Spinal cord (tissue), 9 donors: ENCODE measurements at regions not wholly inside any gene's neighbourhood (a gene's known extent, or its start where the extent isn't known, plus 50 kb on each side); places are given as distances from the start of the nearest gene placed in this dataset.

Experiments used
- DNase-seq, 6 donors: peaks; one replicate each; pipeline versions ENCODE4 v3.0.0 to v3.0.0-alpha.2; 2013 to 2015; ENCODE audit warnings: low spot score in 6 of 6, low read depth in 4 of 6
- H3K27ac ChIP-seq: one replicate; pipeline ENCODE4 v1.5.1; 2013; ENCODE audit warnings: low read depth, low read length, control low read depth
- H3K27me3 ChIP-seq: one replicate; pipeline ENCODE4 v1.6.1; 2013; ENCODE audit warnings: low read length; ENCODE audit not compliant: control insufficient read depth, insufficient read depth
- H3K36me3 ChIP-seq: one replicate; pipeline ENCODE4 v1.6.1; 2013; ENCODE audit warnings: low read length; ENCODE audit not compliant: control insufficient read depth, insufficient read depth
- H3K4me1 ChIP-seq: one replicate; pipeline ENCODE4 v1.6.1; 2013; ENCODE audit warnings: low read length; ENCODE audit not compliant: control insufficient read depth, insufficient read depth
- H3K4me3 ChIP-seq: one replicate; pipeline ENCODE4 v1.5.1; 2013; ENCODE audit warnings: low read depth, low read length, control low read depth
- H3K9me3 ChIP-seq: one replicate; pipeline ENCODE4 v1.6.1; 2013; ENCODE audit warnings: low read length; ENCODE audit not compliant: control insufficient read depth, insufficient read depth
- WGBS: methylation state at CpG from one replicate; pipeline ENCODE4 v1.1.5; 2013; ENCODE audit warnings: missing lambda C conversion rate; ENCODE audit not compliant: insufficient coverage; 5-methylcytosine and 5-hydroxymethylcytosine counted together
- donor health status: healthy.

GRCh38 chr2:236886456-236886855 lies 199.2 kb upstream of the COPS8 start:
- Histone ChIP-seq H3K36me3 (no peaks in the 10 kb centered on the region), H3K27me3 (no peaks in the 10 kb centered on the region), H3K9me3 (no peaks in the 10 kb centered on the region), H3K27ac (no peak overlapping the region), H3K4me1 (peaks cover 10% of the 10 kb centered on the region), H3K4me3 (no peak overlapping the region)
- 95% methylated on average over 3 of the region's 8 CpGs for WGBS
- DNase-seq: no peak

GRCh38 chr2:236887531-236887930 lies 198.2 kb upstream of the COPS8 start:
- Histone ChIP-seq H3K27ac (peak overlapping the region; percentile 59), H3K4me1 (peaks cover 10% of the 10 kb centered on the region), H3K9me3 (no peaks in the 10 kb centered on the region), H3K27me3 (no peaks in the 10 kb centered on the region), H3K36me3 (no peaks in the 10 kb centered on the region), H3K4me3 (no peak overlapping the region)
- 54% methylated on average over 4 of the region's 6 CpGs for WGBS
- peak in 1 of 6 donors; percentile 33 for DNase-seq

GRCh38 chr2:236887953-236888793 lies 197.5 kb upstream of the COPS8 start:
- Histone ChIP-seq H3K4me3 (no peak overlapping the region), H3K9me3 (no peaks in the 10 kb centered on the region), H3K27ac (peak overlapping the region; percentile 59), H3K36me3 (no peaks in the 10 kb centered on the region), H3K27me3 (no peaks in the 10 kb centered on the region), H3K4me1 (peaks cover 10% of the 10 kb centered on the region)
- WGBS: 94% methylated on average over 15 of the region's 15 CpGs
- no peak for DNase-seq

GRCh38 chr2:236888794-236889780 lies 196.6 kb upstream of the COPS8 start:
- 76% methylated on average over 14 of the region's 24 CpGs for WGBS
- DNase-seq: no peak

GRCh38 chr2:236889791-236890704 lies 195.6 kb upstream of the COPS8 start:
- no peaks in the 10 kb centered on the region for H3K27me3 ChIP-seq
- no peak overlapping the region for H3K27ac ChIP-seq
- 80% methylated on average over 15 of the region's 22 CpGs for WGBS
- no peaks in the 10 kb centered on the region for H3K9me3 ChIP-seq
- DNase-seq: no peak
- no peaks in the 10 kb centered on the region for H3K36me3 ChIP-seq
- no peak overlapping the region for H3K4me3 ChIP-seq
- H3K4me1 ChIP-seq: peaks cover 10% of the 10 kb centered on the region

More at GRCh38 chr2:236888794-236889780, 196.6 kb upstream of the COPS8 start:
- Histone ChIP-seq H3K27me3 (no peaks in the 10 kb centered on the region), H3K27ac (no peak overlapping the region), H3K36me3 (no peaks in the 10 kb centered on the region), H3K9me3 (no peaks in the 10 kb centered on the region), H3K4me1 (peaks cover 10% of the 10 kb centered on the region), H3K4me3 (no peak overlapping the region)

GRCh38 chr2:236892721-236893120 lies 193.0 kb upstream of the COPS8 start:
- H3K4me1 ChIP-seq: peaks cover 10% of the 10 kb centered on the region
- no CpG with 5 or more reads among the region's 7 CpGs for WGBS
- DNase-seq: no peak
- H3K36me3 ChIP-seq: no peaks in the 10 kb centered on the region
- H3K4me3 ChIP-seq: no peak overlapping the region
- H3K27me3 ChIP-seq: no peaks in the 10 kb centered on the region
- H3K9me3 ChIP-seq: no peaks in the 10 kb centered on the region
- H3K27ac ChIP-seq: no peak overlapping the region

GRCh38 chr2:236894791-236895190 lies 190.9 kb upstream of the COPS8 start:
- Histone ChIP-seq H3K4me3 (no peak overlapping the region), H3K4me1 (no peaks in the 10 kb centered on the region), H3K27me3 (no peaks in the 10 kb centered on the region), H3K36me3 (no peaks in the 10 kb centered on the region), H3K27ac (no peak overlapping the region), H3K9me3 (no peaks in the 10 kb centered on the region)
- no peak for DNase-seq
- 85% methylated on average over 1 of the region's 6 CpGs for WGBS

- no peaks in the 10 kb centered on the region for H3K27me3 ChIP-seq
- no peaks in the 10 kb centered on the region for H3K9me3 ChIP-seq
- H3K27ac ChIP-seq: no peak overlapping the region
- DNase-seq: no peak
- no CpG with 5 or more reads among the region's 3 CpGs for whole genome bisulfite sequencing
- H3K36me3 ChIP-seq: no peaks in the 10 kb centered on the region
- no peak overlapping the region for H3K4me3 ChIP-seq
- H3K4me1 ChIP-seq: no peaks in the 10 kb centered on the region
Measured at GRCh38 chr2:236895497-236895896, 190.2 kb upstream of the COPS8 start.

GRCh38 chr2:236896688-236897087 lies 189.0 kb upstream of the COPS8 start:
- Histone ChIP-seq H3K9me3 (no peaks in the 10 kb centered on the region), H3K4me3 (no peak overlapping the region), H3K36me3 (no peaks in the 10 kb centered on the region), H3K4me1 (peaks cover 2% of the 10 kb centered on the region), H3K27ac (no peak overlapping the region), H3K27me3 (no peaks in the 10 kb centered on the region)
- 94% methylated on average over 2 of the region's 5 CpGs for WGBS
- no peak for DNase-seq
